ENCODE measurements at regions not wholly inside any gene's neighbourhood (a gene's known extent, or its start where the extent isn't known, plus 50 kb on each side); places are given as distances from the start of the nearest gene placed in this dataset.

GRCh38 chr21:21762855-21763254, 764.6 kb downstream of the NCAM2 start:
- Histone ChIP-seq H3K9me3 (ENCODE audit: control insufficient read depth in 1 of 2, insufficient read depth in 1 of 2, low read length in 2 of 2) (no peaks in the 10 kb centered on the region), H3K4me1 (ENCODE audit: insufficient read depth, low read length) (no peaks in the 10 kb centered on the region), H3K27me3 (ENCODE audit: control insufficient read depth in 1 of 2, insufficient read depth in 2 of 2, low read length in 2 of 2) (no peaks in the 10 kb centered on the region), H3K36me3 (ENCODE audit: insufficient read depth, low read length) (no peaks in the 10 kb centered on the region), H3K4me3 (ENCODE audit: low read length) (no peak overlapping the region), H3K27ac (ENCODE audit: low read depth in 1 of 2, low read length in 2 of 2) (no peak overlapping the region)
- H3K27me3 Mint-ChIP-seq: no peaks in the 10 kb centered on the region
- H3K4me1 Mint-ChIP-seq (ENCODE audit: low read depth): no peaks in the 10 kb centered on the region
- no peak for DNase-seq
- H3K9me3 Mint-ChIP-seq: no peaks in the 10 kb centered on the region
- H3K36me3 Mint-ChIP-seq (ENCODE audit: low read depth): no peaks in the 10 kb centered on the region
- TF ChIP-seq CTCF (IDR thresholded peaks at IDR 0.05): no peak
- intact Hi-C loops (cut with DNase I, micrococcal nuclease): no loop called here
- ChIA-PET CTCF (no interaction called here), POLR2A (no interaction called here)
- H3K27ac Mint-ChIP-seq: no peak overlapping the region
- no peak for ATAC-seq (ENCODE audit: poor library complexity)
- H3K4me3 Mint-ChIP-seq: no peak overlapping the region

GRCh38 chr21:21764281-21764680, 766.1 kb downstream of the NCAM2 start:
- no peak for TF ChIP-seq CTCF (IDR thresholded peaks at IDR 0.05)
- Mint-ChIP-seq H3K9me3 (peaks cover 4% of the 10 kb centered on the region), H3K4me3 (no peak overlapping the region), H3K27me3 (no peaks in the 10 kb centered on the region), H3K36me3 (ENCODE audit: low read depth) (no peaks in the 10 kb centered on the region), H3K4me1 (ENCODE audit: low read depth) (no peaks in the 10 kb centered on the region), H3K27ac (no peak overlapping the region)
- Histone ChIP-seq H3K36me3 (ENCODE audit: insufficient read depth, low read length) (no peaks in the 10 kb centered on the region), H3K4me1 (ENCODE audit: insufficient read depth, low read length) (no peaks in the 10 kb centered on the region), H3K27me3 (ENCODE audit: control insufficient read depth in 1 of 2, insufficient read depth in 2 of 2, low read length in 2 of 2) (no peaks in the 10 kb centered on the region), H3K4me3 (ENCODE audit: low read length) (no peak overlapping the region), H3K27ac (ENCODE audit: low read depth in 1 of 2, low read length in 2 of 2) (no peak overlapping the region), H3K9me3 (ENCODE audit: control insufficient read depth in 1 of 2, insufficient read depth in 1 of 2, low read length in 2 of 2) (no peaks in the 10 kb centered on the region)
- intact Hi-C loops (cut with DNase I, micrococcal nuclease): no loop called here
- POLR2A ChIA-PET: no interaction called here
- CTCF ChIA-PET: no interaction called here
- ATAC-seq (ENCODE audit: poor library complexity) (no peak), DNase-seq (no peak)

GRCh38 chr21:21767276-21767675, 769.1 kb downstream of the NCAM2 start:
- no peaks in the 10 kb centered on the region for H3K27me3 ChIP-seq (ENCODE audit: control insufficient read depth in 1 of 2, insufficient read depth in 2 of 2, low read length in 2 of 2)
- TF ChIP-seq CTCF (IDR thresholded peaks at IDR 0.05): no peak

More at GRCh38 chr21:21767276-21767675, 769.1 kb downstream of the NCAM2 start:
- Histone ChIP-seq H3K36me3 (ENCODE audit: insufficient read depth, low read length) (no peaks in the 10 kb centered on the region), H3K4me3 (ENCODE audit: low read length) (no peak overlapping the region), H3K9me3 (ENCODE audit: control insufficient read depth in 1 of 2, insufficient read depth in 1 of 2, low read length in 2 of 2) (no peaks in the 10 kb centered on the region), H3K4me1 (ENCODE audit: insufficient read depth, low read length) (no peaks in the 10 kb centered on the region), H3K27ac (ENCODE audit: low read depth in 1 of 2, low read length in 2 of 2) (no peak overlapping the region)
- no peaks in the 10 kb centered on the region for H3K27me3 Mint-ChIP-seq
- intact Hi-C loops (cut with DNase I, micrococcal nuclease): no loop called here
- POLR2A ChIA-PET: no interaction called here
- H3K27ac Mint-ChIP-seq: no peak overlapping the region
- ATAC-seq (ENCODE audit: poor library complexity) (no peak), DNase-seq (no peak)
- no peaks in the 10 kb centered on the region for H3K4me1 Mint-ChIP-seq (ENCODE audit: low read depth)
- H3K9me3 Mint-ChIP-seq: peaks cover 6% of the 10 kb centered on the region
- CTCF ChIA-PET: no interaction called here
- H3K4me3 Mint-ChIP-seq: no peak overlapping the region
- no peaks in the 10 kb centered on the region for H3K36me3 Mint-ChIP-seq (ENCODE audit: low read depth)

Data from CD4-positive, alpha-beta T cell (primary cell).